DOHH2 (cell line): ENCODE measurements at regions not wholly inside any gene's neighbourhood (a gene's known extent, or its start where the extent isn't known, plus 50 kb on each side); places are given as distances from the start of the nearest gene placed in this dataset.

Experiments used
- CTCF ChIP-seq: fragments of 200-600 bp; sonication (generic); IDR thresholded peaks from one replicate; pipeline ENCODE4 v1.5.1; 2014; ENCODE audit warnings: antibody characterized with exemption, mild to moderate bottlenecking, low read depth, low read length; ENCODE audit not compliant: poor library complexity, severe bottlenecking
- EZH2phosphoT487 ChIP-seq: fragments of 200-600 bp; sonication (generic); IDR thresholded peaks from 2 replicates; pipeline ENCODE4 v1.6.1; 2017; ENCODE audit warnings: borderline replicate concordance, mild to moderate bottlenecking, antibody characterized with exemption, low read length, moderate library complexity, mixed read lengths

DNA sequence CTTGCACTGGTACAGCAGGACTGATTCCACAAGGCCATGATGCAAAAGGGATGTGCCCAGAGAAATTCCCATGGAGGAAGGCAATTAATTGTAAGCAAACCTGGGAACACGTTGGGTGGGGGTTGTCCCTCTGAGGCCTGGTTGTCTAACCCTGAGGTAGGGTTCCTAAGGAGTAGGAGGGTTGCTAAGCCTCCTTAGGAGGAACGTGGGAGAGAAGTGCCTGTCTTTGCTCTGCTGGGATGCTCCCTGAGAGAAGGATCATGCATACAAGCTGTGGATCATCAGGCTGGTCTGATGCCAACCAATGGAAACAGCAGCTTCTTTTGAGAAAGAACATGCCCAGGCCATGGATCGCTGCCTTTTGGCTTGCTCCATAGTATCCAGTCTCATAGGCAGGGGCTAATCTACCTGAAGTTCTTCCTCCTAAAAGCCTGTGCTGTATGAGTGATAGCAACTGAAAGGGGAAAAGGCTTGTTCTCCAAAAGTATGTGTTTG is 203.7 kb upstream of the NPVF start:
- no peak for TF ChIP-seq CTCF
- no peak for TF ChIP-seq EZH2phosphoT487
